ENCODE measurements at regions not wholly inside any gene's neighbourhood (a gene's known extent, or its start where the extent isn't known, plus 50 kb on each side); places are given as distances from the start of the nearest gene placed in this dataset.

GRCh38 chr13:100836711-100837110 is 162.1 kb upstream of the TMTC4 start:
- Mint-ChIP-seq H3K4me3 (no peak overlapping the region), H3K9me3 (peaks cover 0 to 3% of the 10 kb centered on the region in 2 donors), H3K36me3 (ENCODE audit: insufficient read depth in 2 of 2) (peaks cover 0 to 3% of the 10 kb centered on the region in 2 donors), H3K4me1 (ENCODE audit: low read depth) (no peaks in the 10 kb centered on the region), H3K27ac (no peak overlapping the region), H3K27me3 (ENCODE audit: low read depth) (peaks cover 12% of the 10 kb centered on the region)
- ATAC-seq (replicated peaks in 1 of 2) (no peak), DNase-seq (no peak)

GRCh38 chr13:100835695-100836094 is 161.1 kb upstream of the TMTC4 start:
- DNase-seq (no peak), ATAC-seq (replicated peaks in 1 of 2) (no peak)
- Mint-ChIP-seq H3K4me1 (ENCODE audit: low read depth) (no peaks in the 10 kb centered on the region), H3K36me3 (ENCODE audit: insufficient read depth in 2 of 2) (peaks cover 0 to 3% of the 10 kb centered on the region in 2 donors), H3K9me3 (peaks cover 2 to 4% of the 10 kb centered on the region in 2 donors), H3K27ac (no peak overlapping the region), H3K4me3 (no peak overlapping the region), H3K27me3 (ENCODE audit: low read depth) (peaks cover 14% of the 10 kb centered on the region)

GRCh38 chr13:100833427-100833826 is 158.8 kb upstream of the TMTC4 start:
- Mint-ChIP-seq H3K4me3 (no peak overlapping the region), H3K4me1 (ENCODE audit: low read depth) (no peaks in the 10 kb centered on the region), H3K36me3 (ENCODE audit: insufficient read depth in 2 of 2) (peaks cover 0 to 3% of the 10 kb centered on the region in 2 donors), H3K27ac (no peak overlapping the region), H3K27me3 (ENCODE audit: low read depth) (peaks cover 14% of the 10 kb centered on the region), H3K9me3 (peaks cover 2 to 5% of the 10 kb centered on the region in 2 donors)
- no peak for DNase-seq
- no peak for ATAC-seq (replicated peaks in 1 of 2)

- Mint-ChIP-seq H3K4me1 (ENCODE audit: low read depth) (no peaks in the 10 kb centered on the region), H3K27ac (no peak overlapping the region), H3K4me3 (no peak overlapping the region), H3K9me3 (peaks cover 2 to 5% of the 10 kb centered on the region in 2 donors), H3K27me3 (ENCODE audit: low read depth) (peaks cover 28% of the 10 kb centered on the region), H3K36me3 (ENCODE audit: insufficient read depth in 2 of 2) (peaks cover 0 to 3% of the 10 kb centered on the region in 2 donors)
- no peak for DNase-seq
- no peak for ATAC-seq (replicated peaks in 1 of 2)
Observed at GRCh38 chr13:100828226-100828625, 153.6 kb upstream of the TMTC4 start.

- no peak overlapping the region for H3K27ac Mint-ChIP-seq
- H3K4me1 Mint-ChIP-seq (ENCODE audit: low read depth) = no peaks in the 10 kb centered on the region
- DNase-seq (no peak), ATAC-seq (replicated peaks in 1 of 2) (no peak)
- H3K4me3 Mint-ChIP-seq = no peak overlapping the region
- H3K36me3 Mint-ChIP-seq (ENCODE audit: insufficient read depth in 2 of 2) = peaks cover 0 to 3% of the 10 kb centered on the region in 2 donors
- H3K9me3 Mint-ChIP-seq = peaks cover 2 to 5% of the 10 kb centered on the region in 2 donors
- peaks cover 28% of the 10 kb centered on the region for H3K27me3 Mint-ChIP-seq (ENCODE audit: low read depth)
Observed at GRCh38 chr13:100827489-100828176, 153.0 kb upstream of the TMTC4 start.

- no peak overlapping the region for H3K27ac Mint-ChIP-seq
- peaks cover 19% of the 10 kb centered on the region for H3K27me3 Mint-ChIP-seq (ENCODE audit: low read depth)
- H3K36me3 Mint-ChIP-seq (ENCODE audit: insufficient read depth in 2 of 2) = no peaks in the 10 kb centered on the region
- no peaks in the 10 kb centered on the region for H3K4me1 Mint-ChIP-seq (ENCODE audit: low read depth)
- peaks cover 1 to 2% of the 10 kb centered on the region in 2 donors for H3K9me3 Mint-ChIP-seq
- ATAC-seq (replicated peaks in 1 of 2) = no peak
- no peak overlapping the region for H3K4me3 Mint-ChIP-seq
- DNase-seq = no peak
Observed at GRCh38 chr13:100826441-100826840, 151.8 kb upstream of the TMTC4 start.

- H3K36me3 Mint-ChIP-seq (ENCODE audit: insufficient read depth in 2 of 2) = no peaks in the 10 kb centered on the region
- no peak overlapping the region for H3K27ac Mint-ChIP-seq
- peaks cover 19% of the 10 kb centered on the region for H3K27me3 Mint-ChIP-seq (ENCODE audit: low read depth)
- H3K4me1 Mint-ChIP-seq (ENCODE audit: low read depth) = no peaks in the 10 kb centered on the region
- DNase-seq (no peak), ATAC-seq (replicated peaks in 1 of 2) (no peak)
- no peak overlapping the region for H3K4me3 Mint-ChIP-seq
- peaks cover 0 to 1% of the 10 kb centered on the region in 2 donors for H3K9me3 Mint-ChIP-seq
Observed at GRCh38 chr13:100825557-100825956, 151.0 kb upstream of the TMTC4 start.

GRCh38 chr13:100824366-100824765 is 149.8 kb upstream of the TMTC4 start:
- Mint-ChIP-seq H3K4me1 (ENCODE audit: low read depth) (no peaks in the 10 kb centered on the region), H3K27me3 (ENCODE audit: low read depth) (peaks cover 19% of the 10 kb centered on the region), H3K36me3 (ENCODE audit: insufficient read depth in 2 of 2) (no peaks in the 10 kb centered on the region), H3K9me3 (no peaks in the 10 kb centered on the region), H3K4me3 (no peak overlapping the region), H3K27ac (no peak overlapping the region)
- DNase-seq (no peak), ATAC-seq (replicated peaks in 1 of 2) (no peak)

GRCh38 chr13:100823448-100823847 is 148.9 kb upstream of the TMTC4 start:
- Mint-ChIP-seq H3K4me1 (ENCODE audit: low read depth) (no peaks in the 10 kb centered on the region), H3K27me3 (ENCODE audit: low read depth) (peaks cover 19% of the 10 kb centered on the region), H3K27ac (no peak overlapping the region), H3K36me3 (ENCODE audit: insufficient read depth in 2 of 2) (no peaks in the 10 kb centered on the region), H3K4me3 (no peak overlapping the region), H3K9me3 (peaks cover 0 to 2% of the 10 kb centered on the region in 2 donors)
- ATAC-seq (replicated peaks in 1 of 2) (no peak), DNase-seq (no peak)

- Mint-ChIP-seq H3K36me3 (ENCODE audit: insufficient read depth in 2 of 2) (no peaks in the 10 kb centered on the region), H3K27ac (no peak overlapping the region), H3K4me1 (ENCODE audit: low read depth) (no peaks in the 10 kb centered on the region), H3K4me3 (no peak overlapping the region), H3K27me3 (ENCODE audit: low read depth) (peaks cover 18% of the 10 kb centered on the region), H3K9me3 (peaks cover 0 to 2% of the 10 kb centered on the region in 2 donors)
- DNase-seq (no peak), ATAC-seq (replicated peaks in 1 of 2) (no peak)
Observed at GRCh38 chr13:100822871-100823443, 148.4 kb upstream of the TMTC4 start.

GRCh38 chr13:100818711-100819110 is 144.1 kb upstream of the TMTC4 start:
- ATAC-seq (replicated peaks in 1 of 2) = no peak
- Mint-ChIP-seq H3K9me3 (peaks cover 0 to 2% of the 10 kb centered on the region in 2 donors), H3K36me3 (ENCODE audit: insufficient read depth in 2 of 2) (no peaks in the 10 kb centered on the region), H3K27me3 (ENCODE audit: low read depth) (peaks cover 10% of the 10 kb centered on the region), H3K4me1 (ENCODE audit: low read depth) (no peaks in the 10 kb centered on the region), H3K4me3 (no peak overlapping the region), H3K27ac (no peak overlapping the region)
- no peak for DNase-seq

GRCh38 chr13:100817928-100818327 is 143.3 kb upstream of the TMTC4 start:
- H3K27me3 Mint-ChIP-seq (ENCODE audit: low read depth) = peaks cover 10% of the 10 kb centered on the region
- no peaks in the 10 kb centered on the region for H3K4me1 Mint-ChIP-seq (ENCODE audit: low read depth)
- no peaks in the 10 kb centered on the region for H3K36me3 Mint-ChIP-seq (ENCODE audit: insufficient read depth in 2 of 2)
- no peak overlapping the region for H3K4me3 Mint-ChIP-seq
- no peak overlapping the region for H3K27ac Mint-ChIP-seq
- H3K9me3 Mint-ChIP-seq = peaks cover 0 to 2% of the 10 kb centered on the region in 2 donors
- ATAC-seq (replicated peaks in 1 of 2) = no peak
- no peak for DNase-seq

- H3K4me1 Mint-ChIP-seq (ENCODE audit: low read depth) = no peaks in the 10 kb centered on the region
- no peak overlapping the region for H3K4me3 Mint-ChIP-seq
- no peaks in the 10 kb centered on the region for H3K36me3 Mint-ChIP-seq (ENCODE audit: insufficient read depth in 2 of 2)
- H3K9me3 Mint-ChIP-seq = peaks cover 0 to 2% of the 10 kb centered on the region in 2 donors
- DNase-seq (no peak), ATAC-seq (replicated peaks in 1 of 2) (no peak)
- peaks cover 19% of the 10 kb centered on the region for H3K27me3 Mint-ChIP-seq (ENCODE audit: low read depth)
- no peak overlapping the region for H3K27ac Mint-ChIP-seq
Observed at GRCh38 chr13:100815476-100816046, 141.0 kb upstream of the TMTC4 start.

Measured in activated T-cell treated with anti-CD3 and anti-CD28 coated beads, Interleukin-2, amount 50 U/mL, for 72 hours (primary cell).